ENCODE measurements at regions not wholly inside any gene's neighbourhood (a gene's known extent, or its start where the extent isn't known, plus 50 kb on each side); places are given as distances from the start of the nearest gene placed in this dataset.

DNA sequence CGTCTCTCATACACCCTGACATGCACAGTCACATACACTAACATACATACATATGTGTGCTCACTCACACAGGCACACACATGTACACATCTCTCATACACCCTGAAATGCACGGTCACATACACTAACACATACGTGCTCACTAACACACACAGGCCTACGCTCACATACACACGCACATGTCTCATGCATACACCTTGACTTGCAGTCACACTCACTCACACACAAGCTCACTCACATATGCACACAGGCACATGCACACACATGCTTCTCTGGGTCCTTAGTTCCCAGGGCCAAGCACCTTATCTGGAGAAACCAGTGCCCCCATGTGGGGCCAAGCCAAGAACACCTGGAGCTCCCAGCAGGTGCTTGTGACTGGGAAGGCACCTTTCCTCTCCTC lies 240.3 kb downstream of the RBFOX3 start:
- DNase-seq (ENCODE audit: low read depth, low spot score) = no peak
- in situ Hi-C loops (cut with HindIII; ENCODE audit: low sequenced_read_pairs) = no loop called here
- TF ChIP-seq, protein P1, sequence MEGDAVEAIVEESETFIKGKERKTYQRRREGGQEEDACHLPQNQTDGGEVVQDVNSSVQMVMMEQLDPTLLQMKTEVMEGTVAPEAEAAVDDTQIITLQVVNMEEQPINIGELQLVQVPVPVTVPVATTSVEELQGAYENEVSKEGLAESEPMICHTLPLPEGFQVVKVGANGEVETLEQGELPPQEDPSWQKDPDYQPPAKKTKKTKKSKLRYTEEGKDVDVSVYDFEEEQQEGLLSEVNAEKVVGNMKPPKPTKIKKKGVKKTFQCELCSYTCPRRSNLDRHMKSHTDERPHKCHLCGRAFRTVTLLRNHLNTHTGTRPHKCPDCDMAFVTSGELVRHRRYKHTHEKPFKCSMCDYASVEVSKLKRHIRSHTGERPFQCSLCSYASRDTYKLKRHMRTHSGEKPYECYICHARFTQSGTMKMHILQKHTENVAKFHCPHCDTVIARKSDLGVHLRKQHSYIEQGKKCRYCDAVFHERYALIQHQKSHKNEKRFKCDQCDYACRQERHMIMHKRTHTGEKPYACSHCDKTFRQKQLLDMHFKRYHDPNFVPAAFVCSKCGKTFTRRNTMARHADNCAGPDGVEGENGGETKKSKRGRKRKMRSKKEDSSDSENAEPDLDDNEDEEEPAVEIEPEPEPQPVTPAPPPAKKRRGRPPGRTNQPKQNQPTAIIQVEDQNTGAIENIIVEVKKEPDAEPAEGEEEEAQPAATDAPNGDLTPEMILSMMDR (IDR thresholded peaks at IDR 0.05; ENCODE audit: low read depth, low read length) = no peak
- no peak overlapping the region for H3K4me3 ChIP-seq (ENCODE audit: low read depth, low read length)

DNA sequence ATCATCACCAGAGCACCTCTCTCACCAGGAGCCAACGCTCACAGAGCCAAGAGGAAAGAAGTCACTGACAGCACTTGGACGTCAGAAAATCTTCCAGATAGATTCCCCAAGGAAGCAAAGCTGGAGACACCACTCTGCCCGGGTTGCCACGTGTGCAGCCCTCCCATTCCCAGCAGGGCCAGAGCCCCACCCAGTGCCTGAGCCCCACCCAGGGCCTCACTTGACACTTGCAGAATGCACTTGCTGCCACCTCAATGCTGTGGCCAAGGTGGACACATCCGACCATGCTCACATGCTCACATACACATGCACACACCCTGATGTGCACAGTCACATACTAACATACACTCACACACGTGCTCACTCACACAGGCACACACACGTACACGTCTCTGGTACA lies 240.7 kb downstream of the RBFOX3 start:
- DNase-seq (ENCODE audit: low read depth, low spot score) = no peak
- in situ Hi-C loops (cut with HindIII; ENCODE audit: low sequenced_read_pairs) = no loop called here
- TF ChIP-seq, protein P1 (IDR thresholded peaks at IDR 0.05; ENCODE audit: low read depth, low read length) = no peak
- no peak overlapping the region for H3K4me3 ChIP-seq (ENCODE audit: low read depth, low read length)

DNA sequence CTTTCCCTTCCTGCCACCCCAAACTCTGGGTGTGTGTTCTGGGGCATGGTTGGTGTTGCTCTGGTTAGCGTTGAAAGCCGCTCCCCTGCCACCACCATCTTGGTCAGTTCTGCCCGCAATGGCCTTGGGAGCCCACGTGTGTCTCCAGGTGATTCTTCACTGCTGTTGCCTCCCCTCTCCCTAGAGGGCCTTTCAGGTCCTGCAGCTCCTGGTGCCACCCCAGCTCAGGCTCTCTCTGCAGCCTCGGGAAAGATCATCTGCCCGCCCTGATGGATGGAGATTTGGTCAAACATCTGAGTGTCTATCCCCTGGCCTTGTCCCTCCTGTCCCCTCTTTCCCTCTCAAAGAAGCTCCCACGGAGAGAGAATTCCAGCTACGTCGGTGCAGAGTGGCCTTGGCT lies 241.3 kb downstream of the RBFOX3 start:
- TF ChIP-seq, protein P1 (IDR thresholded peaks at IDR 0.05; ENCODE audit: low read depth, low read length) = no peak
- no peak for DNase-seq (ENCODE audit: low read depth, low spot score)
- in situ Hi-C loops (cut with HindIII; ENCODE audit: low sequenced_read_pairs) = no loop called here

DNA sequence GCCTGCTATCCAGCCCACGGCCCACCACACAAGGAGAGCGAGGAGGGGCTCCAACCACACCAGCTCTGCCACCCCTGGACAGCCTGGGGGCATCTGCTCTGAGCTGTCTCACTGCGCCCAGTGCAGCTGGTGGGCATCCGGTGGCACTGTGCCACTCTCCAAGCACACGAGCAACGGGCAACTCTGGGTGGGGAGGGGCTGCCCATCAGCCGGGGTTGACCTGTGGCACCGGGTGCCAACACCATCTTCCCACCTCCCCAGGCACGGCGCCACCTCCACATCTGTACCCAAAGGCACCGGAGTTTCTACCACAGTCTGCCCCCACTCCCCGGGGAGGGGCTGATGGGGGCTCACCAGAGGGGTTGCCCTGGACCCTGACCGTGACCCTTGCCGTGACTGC lies 241.8 kb downstream of the RBFOX3 start:
- no peak overlapping the region for H3K4me3 ChIP-seq (ENCODE audit: low read depth, low read length)
- TF ChIP-seq, protein P1 (IDR thresholded peaks at IDR 0.05; ENCODE audit: low read depth, low read length) = no peak
- in situ Hi-C loops (cut with HindIII; ENCODE audit: low sequenced_read_pairs) = no loop called here
- no peak for DNase-seq (ENCODE audit: low read depth, low spot score)

More for the DNA sequence above, 241.3 kb downstream of the RBFOX3 start:
- no peak overlapping the region for H3K4me3 ChIP-seq (ENCODE audit: low read depth, low read length)

DNA sequence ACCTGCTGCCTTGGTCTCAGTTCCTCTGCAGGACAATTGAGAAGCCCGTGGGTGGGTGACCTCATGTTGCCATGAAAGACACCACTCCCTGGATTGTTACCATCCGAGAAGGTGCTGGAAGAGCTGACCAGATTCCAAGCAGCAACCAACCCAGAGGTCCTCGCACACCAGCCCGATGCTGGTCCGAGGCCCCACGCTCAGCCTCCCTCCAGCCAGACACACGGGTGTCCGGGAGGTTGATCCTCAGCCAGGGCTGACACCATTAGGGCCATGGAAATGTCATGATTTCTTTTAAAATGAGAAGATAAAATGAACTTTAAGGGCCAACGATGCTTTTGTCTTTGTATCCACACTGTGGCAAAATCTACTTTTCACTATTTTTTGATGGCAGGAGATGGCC lies 242.3 kb downstream of the RBFOX3 start:
- in situ Hi-C loops (cut with HindIII; ENCODE audit: low sequenced_read_pairs) = no loop called here
- no peak overlapping the region for H3K4me3 ChIP-seq (ENCODE audit: low read depth, low read length)
- TF ChIP-seq, protein P1 (IDR thresholded peaks at IDR 0.05; ENCODE audit: low read depth, low read length) = no peak
- DNase-seq (ENCODE audit: low read depth, low spot score) = no peak

DNA sequence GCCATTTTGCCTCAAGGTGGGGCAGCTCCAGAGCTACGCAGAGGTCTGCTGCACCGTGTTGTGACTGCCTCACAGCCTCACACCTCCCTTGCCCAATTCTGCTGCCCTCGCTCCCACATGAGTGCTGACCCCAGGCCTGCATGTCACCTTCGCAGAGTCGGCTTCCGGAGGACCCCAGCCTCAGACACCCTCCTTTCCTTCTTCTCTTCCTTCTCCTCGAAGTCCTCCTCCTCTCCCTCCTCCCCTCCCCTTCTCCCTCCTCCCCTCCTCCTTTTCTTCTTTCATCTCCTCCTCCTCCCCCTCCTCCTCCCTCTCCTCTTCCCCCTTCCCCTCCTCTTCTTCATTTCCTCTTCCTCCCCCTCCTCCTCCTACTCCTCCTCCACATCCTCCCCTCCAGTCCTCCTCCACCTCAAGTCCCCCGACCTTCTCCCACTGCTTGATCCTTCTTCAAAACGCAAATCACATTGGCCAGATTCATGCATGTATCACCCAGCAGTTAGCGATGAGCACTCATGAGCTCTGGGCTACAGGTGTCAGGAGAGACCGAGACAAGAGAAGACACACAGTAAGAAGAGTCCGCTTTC lies 243.8 kb downstream of the RBFOX3 start:
- DNase-seq (ENCODE audit: low read depth, low spot score) = no peak
- in situ Hi-C loops (cut with HindIII; ENCODE audit: low sequenced_read_pairs) = no loop called here
- no peak overlapping the region for H3K4me3 ChIP-seq (ENCODE audit: low read depth, low read length)
- TF ChIP-seq, protein P1 (IDR thresholded peaks at IDR 0.05; ENCODE audit: low read depth, low read length) = no peak
